CD4-positive, alpha-beta T cell (primary cell): ENCODE measurements at regions not wholly inside any gene's neighbourhood (a gene's known extent, or its start where the extent isn't known, plus 50 kb on each side); places are given as distances from the start of the nearest gene placed in this dataset.

ENCODE experiments used
- ATAC-seq: fragments of 200-7000 bp; cut with Tn5 transposase; one replicate; pipeline ENCODE4 v1.10.0; 2022; ENCODE audit warnings: mild to moderate bottlenecking; ENCODE audit not compliant: poor library complexity
- CTCF ChIA-PET: fragments of 350-600 bp; sonication (Branson Sonifier 250); formaldehyde crosslinking; loops from one replicate; lab custom pipeline; 2021; ENCODE audit warnings: antibody characterized with exemption, inconsistent platforms; lab: Charles Lee
- POLR2A ChIA-PET: fragments of 350-600 bp; sonication (Branson Sonifier 250); formaldehyde crosslinking; loops from one replicate; lab custom pipeline; 2021; ENCODE audit warnings: antibody characterized with exemption, inconsistent platforms; lab: Charles Lee
- DNase-seq, 14 experiments: peaks; one replicate each; pipeline ENCODE4 v3.0.0-alpha.2; 2013 to 2020; ENCODE audit warnings: mixed read lengths in 2 of 14
- H3K27ac ChIP-seq, 2 donors: one replicate each; pipeline versions ENCODE4 v1.5.1 to v1.7.0; 2013; ENCODE audit warnings: low read length in 2 of 2, low read depth in 1 of 2, mild to moderate bottlenecking in 1 of 2
- H3K27me3 ChIP-seq, 2 experiments: 1 replicate in 1 of 2; 2 replicates in 1 of 2; pipeline versions ENCODE4 v1.6.1 to v1.7.0; 2013; ENCODE audit warnings: low read length in 2 of 2, control low read depth in 1 of 2, mild to moderate bottlenecking in 1 of 2, moderate library complexity in 1 of 2; ENCODE audit not compliant: insufficient read depth in 2 of 2, control insufficient read depth in 1 of 2
- H3K36me3 ChIP-seq: one replicate; pipeline ENCODE4 v1.6.1; 2013; ENCODE audit warnings: low read length, control low read depth; ENCODE audit not compliant: insufficient read depth
- H3K4me1 ChIP-seq: one replicate; pipeline ENCODE4 v1.6.1; 2013; ENCODE audit warnings: low read length, control low read depth; ENCODE audit not compliant: insufficient read depth
- H3K4me3 ChIP-seq: one replicate; pipeline ENCODE4 v1.5.1; 2013; ENCODE audit warnings: mild to moderate bottlenecking, low read length, moderate library complexity
- H3K9me3 ChIP-seq, 2 experiments: 1 replicate in 1 of 2; 2 replicates in 1 of 2; pipeline versions ENCODE4 v1.6.1 to v1.7.0; 2013; ENCODE audit warnings: low read length in 2 of 2, mild to moderate bottlenecking in 2 of 2, control low read depth in 1 of 2, moderate library complexity in 1 of 2; ENCODE audit not compliant: control insufficient read depth in 1 of 2, insufficient read depth in 1 of 2
- H3K27ac Mint-ChIP-seq: one replicate; pipeline ENCODE4 v1.8.0; 2020; ENCODE audit warnings: mixed read lengths
- H3K27me3 Mint-ChIP-seq: one replicate; pipeline ENCODE4 v1.8.0; 2021; ENCODE audit warnings: mixed read lengths
- H3K36me3 Mint-ChIP-seq: one replicate; pipeline ENCODE4 v1.8.0; 2021; ENCODE audit warnings: low read depth, mixed read lengths
- H3K4me1 Mint-ChIP-seq: one replicate; pipeline ENCODE4 v1.8.0; 2021; ENCODE audit warnings: low read depth, mixed read lengths
- H3K4me3 Mint-ChIP-seq: one replicate; pipeline ENCODE4 v1.8.0; 2020; ENCODE audit warnings: mild to moderate bottlenecking, mixed read lengths
- H3K9me3 Mint-ChIP-seq: one replicate; pipeline ENCODE4 v1.8.0; 2020; ENCODE audit warnings: mixed read lengths
- intact Hi-C, 2 experiments: fragments of 100-400 bp; cut with DNase I in 1 of 2; cut with micrococcal nuclease in 1 of 2; formaldehyde crosslinking; loops; one replicate each; pipeline versions ENCODE4 v1.15.1 to v1.9.0; 2023 to 2025; cut with DNase I, micrococcal nuclease
- TF ChIP-seq, protein P1 (sequence below): fragments of 200-600 bp; IDR thresholded peaks from one replicate; pipeline ENCODE4 v1.8.0; 2022; ENCODE audit warnings: antibody characterized with exemption, mild to moderate bottlenecking

DNA sequence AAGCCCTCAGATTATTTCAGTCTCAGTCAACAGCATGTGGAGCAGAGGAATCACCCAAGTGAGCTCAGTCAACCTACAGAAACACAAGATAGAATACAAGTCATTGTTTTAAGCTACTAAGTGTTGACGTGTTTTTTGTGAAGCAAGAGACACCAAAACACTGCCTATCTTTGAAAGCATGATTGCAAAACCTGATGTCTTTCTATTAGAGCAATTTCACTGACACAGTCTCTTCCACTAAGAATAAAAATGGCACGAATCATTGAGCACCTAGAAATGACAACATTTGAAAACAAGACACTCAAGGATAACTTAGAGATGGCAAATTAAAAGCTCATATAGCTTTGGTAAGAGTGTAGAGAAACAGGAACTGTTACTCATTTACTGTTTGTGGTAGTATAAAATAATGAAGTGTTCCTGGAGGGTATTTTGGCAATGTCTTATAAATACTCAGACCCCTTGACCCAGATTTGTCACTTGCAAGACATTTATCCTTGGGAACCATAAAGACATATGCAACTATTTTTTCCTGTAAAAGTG is 407.1 kb upstream of the XYLT1 start:
- Histone ChIP-seq H3K27me3 (peaks cover 0 to 3% of the 10 kb centered on the region in 2 experiments), H3K9me3 (no peaks in the 10 kb centered on the region), H3K4me3 (no peak overlapping the region), H3K4me1 (no peaks in the 10 kb centered on the region), H3K36me3 (no peaks in the 10 kb centered on the region), H3K27ac (no peak overlapping the region)
- DNase-seq (no peak), ATAC-seq (no peak)
- no peak overlapping the region for H3K27ac Mint-ChIP-seq
- intact Hi-C loops: no loop called here
- H3K36me3 Mint-ChIP-seq: no peaks in the 10 kb centered on the region
- no peaks in the 10 kb centered on the region for H3K9me3 Mint-ChIP-seq
- CTCF ChIA-PET: no interaction called here
- no peak overlapping the region for H3K4me3 Mint-ChIP-seq
- POLR2A ChIA-PET: no interaction called here
- TF ChIP-seq, protein P1, sequence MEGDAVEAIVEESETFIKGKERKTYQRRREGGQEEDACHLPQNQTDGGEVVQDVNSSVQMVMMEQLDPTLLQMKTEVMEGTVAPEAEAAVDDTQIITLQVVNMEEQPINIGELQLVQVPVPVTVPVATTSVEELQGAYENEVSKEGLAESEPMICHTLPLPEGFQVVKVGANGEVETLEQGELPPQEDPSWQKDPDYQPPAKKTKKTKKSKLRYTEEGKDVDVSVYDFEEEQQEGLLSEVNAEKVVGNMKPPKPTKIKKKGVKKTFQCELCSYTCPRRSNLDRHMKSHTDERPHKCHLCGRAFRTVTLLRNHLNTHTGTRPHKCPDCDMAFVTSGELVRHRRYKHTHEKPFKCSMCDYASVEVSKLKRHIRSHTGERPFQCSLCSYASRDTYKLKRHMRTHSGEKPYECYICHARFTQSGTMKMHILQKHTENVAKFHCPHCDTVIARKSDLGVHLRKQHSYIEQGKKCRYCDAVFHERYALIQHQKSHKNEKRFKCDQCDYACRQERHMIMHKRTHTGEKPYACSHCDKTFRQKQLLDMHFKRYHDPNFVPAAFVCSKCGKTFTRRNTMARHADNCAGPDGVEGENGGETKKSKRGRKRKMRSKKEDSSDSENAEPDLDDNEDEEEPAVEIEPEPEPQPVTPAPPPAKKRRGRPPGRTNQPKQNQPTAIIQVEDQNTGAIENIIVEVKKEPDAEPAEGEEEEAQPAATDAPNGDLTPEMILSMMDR: no peak
- H3K4me1 Mint-ChIP-seq: no peaks in the 10 kb centered on the region
- H3K27me3 Mint-ChIP-seq: peaks cover 27% of the 10 kb centered on the region

DNA sequence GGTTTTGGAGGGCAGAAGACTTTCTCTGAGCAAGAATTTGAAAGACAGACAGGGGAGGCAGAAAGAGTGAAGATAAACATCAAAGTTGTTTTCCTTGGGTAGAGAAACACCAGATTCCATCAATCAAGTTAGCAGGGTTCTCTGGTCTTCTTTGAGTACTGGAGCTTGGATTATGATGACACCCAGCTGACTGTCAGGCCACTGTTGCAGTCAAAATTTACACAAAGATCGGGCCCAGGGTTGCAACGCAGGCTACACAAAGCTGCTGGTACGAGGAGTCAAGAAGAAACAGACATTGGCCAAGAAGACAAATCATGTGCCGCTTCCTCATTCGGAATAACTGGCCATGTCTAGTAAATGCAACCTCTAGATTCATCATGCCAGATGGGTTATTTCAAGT is 396.2 kb upstream of the XYLT1 start:
- TF ChIP-seq, protein P1: no peak
- CTCF ChIA-PET: no interaction called here
- peaks cover 0 to 5% of the 10 kb centered on the region in 2 experiments for H3K9me3 ChIP-seq
- intact Hi-C loops: no loop called here
- H3K4me1 ChIP-seq: no peaks in the 10 kb centered on the region
- no peaks in the 10 kb centered on the region for H3K36me3 ChIP-seq
- H3K4me3 ChIP-seq: no peak overlapping the region
- POLR2A ChIA-PET: no interaction called here
- no peaks in the 10 kb centered on the region for H3K27me3 ChIP-seq
- no peak overlapping the region for H3K27ac ChIP-seq
- ATAC-seq (no peak), DNase-seq (no peak)
- Mint-ChIP-seq H3K9me3 (no peaks in the 10 kb centered on the region), H3K4me3 (no peak overlapping the region), H3K27ac (no peak overlapping the region), H3K27me3 (no peaks in the 10 kb centered on the region), H3K4me1 (no peaks in the 10 kb centered on the region), H3K36me3 (no peaks in the 10 kb centered on the region)

DNA sequence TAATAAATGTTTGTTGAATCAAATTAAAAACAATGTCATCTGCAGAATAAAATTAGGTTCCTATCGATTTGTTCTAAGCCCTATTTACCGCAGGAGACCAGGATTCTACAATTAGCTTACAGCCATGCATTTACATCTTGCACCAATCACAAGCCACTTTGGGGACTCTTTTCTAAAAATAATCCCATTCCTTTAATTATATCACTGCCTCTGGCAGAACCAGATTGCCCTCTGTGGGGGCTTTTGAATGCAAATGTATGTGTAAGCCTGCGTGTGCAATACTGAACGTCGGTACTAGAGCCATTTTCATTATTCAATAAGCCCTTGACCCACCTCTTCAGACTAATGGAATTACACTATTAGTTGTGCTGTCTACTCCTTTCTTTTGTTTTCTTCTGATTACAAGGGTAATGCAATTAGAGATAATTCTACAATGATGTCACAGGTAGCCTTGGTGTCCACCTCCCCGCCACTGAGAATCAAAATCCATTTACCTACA is 391.3 kb upstream of the XYLT1 start:
- Mint-ChIP-seq H3K36me3 (no peaks in the 10 kb centered on the region), H3K27me3 (peaks cover 4% of the 10 kb centered on the region), H3K27ac (no peak overlapping the region), H3K9me3 (no peaks in the 10 kb centered on the region), H3K4me1 (no peaks in the 10 kb centered on the region), H3K4me3 (no peak overlapping the region)
- CTCF ChIA-PET: no interaction called here
- Histone ChIP-seq H3K36me3 (no peaks in the 10 kb centered on the region), H3K4me1 (no peaks in the 10 kb centered on the region), H3K27ac (no peak overlapping the region), H3K4me3 (no peak overlapping the region), H3K27me3 (no peaks in the 10 kb centered on the region), H3K9me3 (no peaks in the 10 kb centered on the region)
- POLR2A ChIA-PET: no interaction called here
- no peak for ATAC-seq
- DNase-seq: no peak
- TF ChIP-seq, protein P1: no peak
- intact Hi-C loops: no loop called here
